H9 (cell line): ENCODE measurements at regions not wholly inside any gene's neighbourhood (a gene's known extent, or its start where the extent isn't known, plus 50 kb on each side); places are given as distances from the start of the nearest gene placed in this dataset.

ENCODE experiments used
- DNase-seq: peaks from one replicate; pipeline ENCODE4 v3.0.0-alpha.2; 2017
- H2AFZ ChIP-seq: one replicate; pipeline ENCODE4 v1.6.1; 2013; ENCODE audit warnings: mild to moderate bottlenecking, low read length, control low read depth, moderate library complexity
- H2AK5ac ChIP-seq: 2 replicates; pipeline ENCODE4 v1.6.1; 2013; ENCODE audit warnings: low read length, control low read depth, mixed read lengths; ENCODE audit not compliant: insufficient read length
- H2BK120ac ChIP-seq: one replicate; pipeline ENCODE4 v1.6.1; 2013; ENCODE audit warnings: low read depth, mild to moderate bottlenecking, low read length, control low read depth, inconsistent platforms; ENCODE audit not compliant: poor library complexity, severe bottlenecking
- H2BK12ac ChIP-seq: 2 replicates; pipeline ENCODE4 v1.6.1; 2013; ENCODE audit warnings: low read length, control low read depth, mixed read lengths, low read depth; ENCODE audit not compliant: insufficient read length
- H2BK15ac ChIP-seq: 2 replicates; pipeline ENCODE4 v1.6.1; 2013; ENCODE audit warnings: low read depth, low read length, control low read depth
- H2BK20ac ChIP-seq: one replicate; pipeline ENCODE4 v1.6.1; 2013; ENCODE audit warnings: low read depth, mild to moderate bottlenecking, low read length, control low read depth, inconsistent platforms; ENCODE audit not compliant: poor library complexity, severe bottlenecking
- H2BK5ac ChIP-seq: 2 replicates; pipeline ENCODE4 v1.6.1; 2013; ENCODE audit warnings: low read length, control low read depth, mixed read lengths; ENCODE audit not compliant: insufficient read length
- H3K14ac ChIP-seq: 2 replicates; pipeline ENCODE4 v1.6.1; 2013; ENCODE audit warnings: low read length, control low read depth; ENCODE audit not compliant: insufficient read depth
- H3K18ac ChIP-seq: 2 replicates; pipeline ENCODE4 v1.6.1; 2013; ENCODE audit warnings: low read depth, mild to moderate bottlenecking, mixed read lengths, low read length, control low read depth; ENCODE audit not compliant: insufficient read length
- H3K23ac ChIP-seq: 2 replicates; pipeline ENCODE4 v1.6.1; 2013; ENCODE audit warnings: low read length, control low read depth, mixed read lengths, low read depth; ENCODE audit not compliant: insufficient read length
- H3K23me2 ChIP-seq: 2 replicates; pipeline ENCODE4 v1.6.1; 2013; ENCODE audit warnings: low read depth, mild to moderate bottlenecking, mixed read lengths, low read length, control low read depth; ENCODE audit not compliant: insufficient read length, poor library complexity, severe bottlenecking
- H3K27ac ChIP-seq: 2 replicates; pipeline ENCODE4 v1.5.1; 2013; ENCODE audit warnings: low read length, control low read depth, mixed read lengths, low read depth; ENCODE audit not compliant: insufficient read length
- H3K27me3 ChIP-seq: 2 replicates; pipeline ENCODE4 v1.6.1; 2013; ENCODE audit warnings: low read length, control low read depth, inconsistent platforms; ENCODE audit not compliant: insufficient read depth
- H3K4ac ChIP-seq: 2 replicates; pipeline ENCODE4 v1.6.1; 2013; ENCODE audit warnings: low read depth, mild to moderate bottlenecking, control low read depth, inconsistent platforms, low read length, moderate library complexity
- H3K4me1 ChIP-seq: 2 replicates; pipeline ENCODE4 v1.6.1; 2013; ENCODE audit warnings: low read length, control low read depth, inconsistent platforms; ENCODE audit not compliant: insufficient read depth
- H3K4me2 ChIP-seq: 2 replicates; pipeline ENCODE4 v1.6.1; 2013; ENCODE audit warnings: low read length, control low read depth, mixed read lengths; ENCODE audit not compliant: insufficient read length, insufficient read depth
- H3K56ac ChIP-seq: 2 replicates; pipeline ENCODE4 v1.6.1; 2013; ENCODE audit warnings: low read depth, mild to moderate bottlenecking, mixed read lengths, low read length, control low read depth; ENCODE audit not compliant: insufficient read length
- H3K79me1 ChIP-seq: 2 replicates; pipeline ENCODE4 v1.6.1; 2013; ENCODE audit warnings: low read depth, mild to moderate bottlenecking, moderate library complexity, low read length, control low read depth, inconsistent platforms; ENCODE audit not compliant: insufficient read depth, poor library complexity, severe bottlenecking
- H3K79me2 ChIP-seq: 2 replicates; pipeline ENCODE4 v1.6.1; 2013; ENCODE audit warnings: low read length, control low read depth, inconsistent platforms; ENCODE audit not compliant: insufficient read depth
- H3K9ac ChIP-seq: 2 replicates; pipeline ENCODE4 v1.6.1; 2013; ENCODE audit warnings: low read length, control low read depth, mixed read lengths; ENCODE audit not compliant: insufficient read length; ENCODE audit errors: extremely low read depth
- H3K9me3 ChIP-seq: one replicate; pipeline ENCODE4 v1.6.1; 2013; ENCODE audit warnings: low read depth, low read length, inconsistent platforms; ENCODE audit not compliant: control insufficient read depth
- H3T11ph ChIP-seq: one replicate; pipeline ENCODE4 v1.6.1; 2013; ENCODE audit warnings: mild to moderate bottlenecking, low read length, control low read depth, inconsistent platforms
- H4K20me1 ChIP-seq: one replicate; pipeline ENCODE4 v1.6.1; 2013; ENCODE audit not compliant: control insufficient read depth, insufficient read length, insufficient read depth
- H4K5ac ChIP-seq: 2 replicates; pipeline ENCODE4 v1.6.1; 2013; ENCODE audit warnings: low read depth, mild to moderate bottlenecking, mixed read lengths, low read length, control low read depth; ENCODE audit not compliant: insufficient read length
- H4K8ac ChIP-seq: replicated peaks from 2 replicates; pipeline ENCODE4 v1.6.1; 2013; ENCODE audit warnings: low read length, control low read depth, mixed read lengths, low read depth; ENCODE audit not compliant: insufficient read length
- H4K91ac ChIP-seq: 2 replicates; pipeline ENCODE4 v1.6.1; 2013; ENCODE audit warnings: low read depth, mild to moderate bottlenecking, moderate library complexity, mixed read lengths, low read length, control low read depth; ENCODE audit not compliant: insufficient read length
- H3K27ac Mint-ChIP-seq, 3 experiments: 2 replicates in 2 of 3; 3 replicates in 1 of 3; pipeline ENCODE4 v1.8.0; 2020 to 2021; ENCODE audit warnings: mixed read lengths in 3 of 3, mild to moderate bottlenecking in 1 of 3, moderate library complexity in 1 of 3
- H3K27me3 Mint-ChIP-seq: 2 replicates; pipeline ENCODE4 v1.8.0; 2021; ENCODE audit warnings: low read depth, mild to moderate bottlenecking, moderate library complexity, mixed read lengths
- H3K36me3 Mint-ChIP-seq, 3 experiments: 2 replicates in 2 of 3; 3 replicates in 1 of 3; pipeline ENCODE4 v1.8.0; 2020 to 2021; ENCODE audit warnings: low read depth in 3 of 3, mixed read lengths in 3 of 3; ENCODE audit not compliant: insufficient read depth in 1 of 3
- H3K4me1 Mint-ChIP-seq, 2 experiments: 2 replicates each; pipeline ENCODE4 v1.8.0; 2020; ENCODE audit warnings: mixed read lengths in 2 of 2
- H3K4me3 Mint-ChIP-seq, 2 experiments: 2 replicates in 1 of 2; 3 replicates in 1 of 2; pipeline ENCODE4 v1.8.0; 2020 to 2021; ENCODE audit warnings: mild to moderate bottlenecking in 2 of 2, mixed read lengths in 2 of 2, moderate library complexity in 1 of 2
- H3K9me3 Mint-ChIP-seq, 2 experiments: 2 replicates in 1 of 2; 3 replicates in 1 of 2; pipeline ENCODE4 v1.8.0; 2020; ENCODE audit warnings: mild to moderate bottlenecking in 2 of 2, mixed read lengths in 2 of 2, moderate library complexity in 1 of 2
- WGBS: extraction: QIAGEN DNeasy Blood & Tissue Kit; methylation state at CpG from one replicate; pipeline ENCODE4 v1.1.7; 2013; ENCODE audit warnings: missing lambda C conversion rate, low lambda C conversion rate, mixed read lengths; ENCODE audit not compliant: insufficient read length; ENCODE audit errors: extremely low coverage; 5-methylcytosine and 5-hydroxymethylcytosine counted together
- TF ChIP-seq, protein P1 (sequence below): fragments of 200-600 bp; sonication (generic); conservative IDR thresholded peaks from 3 replicates; pipeline ENCODE4 v1.8.0; 2021; ENCODE audit warnings: antibody characterized with exemption, mild to moderate bottlenecking

DNA sequence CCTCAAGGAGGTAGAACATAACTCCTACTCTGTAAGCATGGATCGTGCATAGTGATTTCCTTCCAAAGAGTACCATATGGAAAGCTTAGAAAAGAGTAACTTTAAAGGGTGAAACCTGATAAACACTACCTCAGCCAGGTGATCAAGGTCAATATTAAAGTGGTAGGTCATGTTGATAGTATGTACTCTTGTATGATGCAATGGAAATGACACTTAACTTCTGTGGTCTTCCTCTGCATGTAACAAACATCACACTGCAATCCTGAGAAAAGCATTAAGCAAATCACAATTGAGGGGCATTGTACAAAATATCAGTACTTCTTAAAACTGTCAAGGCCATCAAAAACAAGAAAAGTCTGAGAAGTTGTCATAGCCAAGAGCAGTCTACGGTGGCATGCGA is 83.8 kb downstream of the LEPR start:
- H4K91ac ChIP-seq: no peak overlapping the region
- H3K23ac ChIP-seq: no peak overlapping the region
- no peak overlapping the region for H3K27ac ChIP-seq
- H3K23me2 ChIP-seq: no peaks in the 10 kb centered on the region
- H3K79me1 ChIP-seq: no peaks in the 10 kb centered on the region
- no peak overlapping the region for H3K14ac ChIP-seq
- no peak overlapping the region for H2BK5ac ChIP-seq
- H4K5ac ChIP-seq: no peak overlapping the region
- H3K4me3 Mint-ChIP-seq: no peak overlapping the region
- TF ChIP-seq, protein P1, sequence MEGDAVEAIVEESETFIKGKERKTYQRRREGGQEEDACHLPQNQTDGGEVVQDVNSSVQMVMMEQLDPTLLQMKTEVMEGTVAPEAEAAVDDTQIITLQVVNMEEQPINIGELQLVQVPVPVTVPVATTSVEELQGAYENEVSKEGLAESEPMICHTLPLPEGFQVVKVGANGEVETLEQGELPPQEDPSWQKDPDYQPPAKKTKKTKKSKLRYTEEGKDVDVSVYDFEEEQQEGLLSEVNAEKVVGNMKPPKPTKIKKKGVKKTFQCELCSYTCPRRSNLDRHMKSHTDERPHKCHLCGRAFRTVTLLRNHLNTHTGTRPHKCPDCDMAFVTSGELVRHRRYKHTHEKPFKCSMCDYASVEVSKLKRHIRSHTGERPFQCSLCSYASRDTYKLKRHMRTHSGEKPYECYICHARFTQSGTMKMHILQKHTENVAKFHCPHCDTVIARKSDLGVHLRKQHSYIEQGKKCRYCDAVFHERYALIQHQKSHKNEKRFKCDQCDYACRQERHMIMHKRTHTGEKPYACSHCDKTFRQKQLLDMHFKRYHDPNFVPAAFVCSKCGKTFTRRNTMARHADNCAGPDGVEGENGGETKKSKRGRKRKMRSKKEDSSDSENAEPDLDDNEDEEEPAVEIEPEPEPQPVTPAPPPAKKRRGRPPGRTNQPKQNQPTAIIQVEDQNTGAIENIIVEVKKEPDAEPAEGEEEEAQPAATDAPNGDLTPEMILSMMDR: no peak
- no peaks in the 10 kb centered on the region for H3K9me3 Mint-ChIP-seq
- H3K36me3 Mint-ChIP-seq: no peaks in the 10 kb centered on the region
- no peaks in the 10 kb centered on the region for H3K79me2 ChIP-seq
- no peaks in the 10 kb centered on the region for H3K4me1 ChIP-seq
- H3K9me3 ChIP-seq: no peaks in the 10 kb centered on the region
- no peak overlapping the region for H2AK5ac ChIP-seq
- H4K8ac ChIP-seq: no peak overlapping the region
- H3K4me2 ChIP-seq: no peak overlapping the region
- H2BK12ac ChIP-seq: no peak overlapping the region
- H3K4ac ChIP-seq: no peak overlapping the region
- no peak for DNase-seq
- H3K56ac ChIP-seq: no peak overlapping the region
- H2BK120ac ChIP-seq: no peak overlapping the region
- no peak overlapping the region for H2BK15ac ChIP-seq
- no peak overlapping the region for H3K9ac ChIP-seq
- no peaks in the 10 kb centered on the region for H4K20me1 ChIP-seq
- H3K27me3 ChIP-seq: no peaks in the 10 kb centered on the region
- peaks cover 1 to 6% of the 10 kb centered on the region in 2 experiments; a peak in 2 of 4 replicates for H3K4me1 Mint-ChIP-seq
- no peak overlapping the region for H3K27ac Mint-ChIP-seq
- no peak overlapping the region for H3T11ph ChIP-seq
- WGBS: no CpG with 5 or more reads among the region's 3 CpGs
- no peaks in the 10 kb centered on the region; the same call in 1 of the 2 replicates for H3K27me3 Mint-ChIP-seq
- H3K18ac ChIP-seq: no peak overlapping the region
- H2AFZ ChIP-seq: no peak overlapping the region
- no peak overlapping the region for H2BK20ac ChIP-seq
